PC-9 (cell line): ENCODE measurements at regions not wholly inside any gene's neighbourhood (a gene's known extent, or its start where the extent isn't known, plus 50 kb on each side); places are given as distances from the start of the nearest gene placed in this dataset.

ENCODE experiments used
- BruUV-seq: library from RNA; stranded (reverse); fragments of 400-500 nt; replicated peaks from 2 replicates; lab custom pipeline; 2021; lab: Mats Ljungman, UMichigan
- CTCF ChIA-PET: fragments of 300-600 bp; sonication (Branson Sonifier 250); formaldehyde crosslinking; loops from one replicate; lab custom pipeline; 2022; ENCODE audit warnings: antibody characterized with exemption; lab: Charles Lee
- POLR2A ChIA-PET: fragments of 300-600 bp; sonication (Branson Sonifier 250); formaldehyde crosslinking; loops from one replicate; lab custom pipeline; 2022; ENCODE audit warnings: antibody characterized with exemption; ENCODE audit not compliant: unreplicated experiment; lab: Charles Lee
- DNase-seq, 2 experiments: peaks; one replicate each; pipeline versions ENCODE4 v3.0.0 to v3.0.0-alpha.2; 2015 to 2022; ENCODE audit warnings: mixed read lengths in 1 of 2
- H2AFZ ChIP-seq: fragments of 200-600 bp; sonication (generic); 2 replicates; pipeline ENCODE4 v1.8.1; 2017; ENCODE audit warnings: antibody characterized with exemption
- H3F3A ChIP-seq: fragments of 200-600 bp; sonication (generic); 2 replicates; pipeline ENCODE4 v1.8.1; 2017; ENCODE audit warnings: antibody characterized with exemption, mild to moderate bottlenecking, low read depth; ENCODE audit not compliant: insufficient read depth
- H3K27ac ChIP-seq: fragments of 200-600 bp; sonication (generic); 2 replicates; pipeline ENCODE4 v1.6.1; 2016; ENCODE audit warnings: mixed run types
- H3K27me3 ChIP-seq: fragments of 200-600 bp; sonication (generic); 2 replicates; pipeline ENCODE4 v1.6.1; 2016; ENCODE audit warnings: low read depth, mixed run types; ENCODE audit not compliant: insufficient read depth
- H3K36me3 ChIP-seq: fragments of 200-600 bp; sonication (generic); 2 replicates; pipeline ENCODE4 v1.6.1; 2016; ENCODE audit warnings: low read depth, mixed run types
- H3K4me1 ChIP-seq: fragments of 200-600 bp; sonication (generic); replicated peaks from 2 replicates; pipeline ENCODE4 v1.6.1; 2016; ENCODE audit warnings: mixed run types; ENCODE audit not compliant: insufficient read depth
- H3K4me2 ChIP-seq: fragments of 200-600 bp; sonication (generic); 2 replicates; pipeline ENCODE4 v1.6.1; 2017; ENCODE audit warnings: mixed run types
- H3K4me3 ChIP-seq: fragments of 200-600 bp; sonication (generic); 2 replicates; pipeline ENCODE4 v1.6.1; 2016; ENCODE audit warnings: mixed run types
- H3K79me2 ChIP-seq: fragments of 200-600 bp; sonication (generic); 2 replicates; pipeline ENCODE4 v1.6.1; 2017; ENCODE audit warnings: low read depth, mixed run types
- H3K9me2 ChIP-seq: fragments of 200-600 bp; sonication (generic); 2 replicates; pipeline ENCODE4 v1.8.1; 2017; ENCODE audit warnings: mild to moderate bottlenecking; ENCODE audit not compliant: insufficient read depth
- H3K9me3 ChIP-seq: fragments of 200-600 bp; sonication (generic); 2 replicates; pipeline ENCODE4 v1.8.1; 2016; ENCODE audit warnings: low read depth; ENCODE audit not compliant: insufficient read depth
- H4K20me1 ChIP-seq: fragments of 200-600 bp; sonication (generic); 2 replicates; pipeline ENCODE4 v1.8.1; 2017; ENCODE audit not compliant: insufficient read depth
- EZH2 ChIP-seq: fragments of 200-600 bp; sonication (generic); IDR thresholded peaks from 2 replicates; pipeline ENCODE4 v1.8.0; 2017; ENCODE audit warnings: antibody characterized with exemption, low read depth
- intact Hi-C: fragments of 100-400 bp; cut with micrococcal nuclease; formaldehyde crosslinking; loops from one replicate; pipeline ENCODE4 v1.10.0; 2022; ENCODE audit not compliant: unreplicated experiment
- TF ChIP-seq, protein P1 (sequence below): fragments of 200-600 bp; sonication (generic); conservative IDR thresholded peaks from 2 replicates; pipeline ENCODE4 v1.6.1; 2017; ENCODE audit warnings: mixed run types, antibody characterized with exemption, mild to moderate bottlenecking, moderate library complexity

DNA sequence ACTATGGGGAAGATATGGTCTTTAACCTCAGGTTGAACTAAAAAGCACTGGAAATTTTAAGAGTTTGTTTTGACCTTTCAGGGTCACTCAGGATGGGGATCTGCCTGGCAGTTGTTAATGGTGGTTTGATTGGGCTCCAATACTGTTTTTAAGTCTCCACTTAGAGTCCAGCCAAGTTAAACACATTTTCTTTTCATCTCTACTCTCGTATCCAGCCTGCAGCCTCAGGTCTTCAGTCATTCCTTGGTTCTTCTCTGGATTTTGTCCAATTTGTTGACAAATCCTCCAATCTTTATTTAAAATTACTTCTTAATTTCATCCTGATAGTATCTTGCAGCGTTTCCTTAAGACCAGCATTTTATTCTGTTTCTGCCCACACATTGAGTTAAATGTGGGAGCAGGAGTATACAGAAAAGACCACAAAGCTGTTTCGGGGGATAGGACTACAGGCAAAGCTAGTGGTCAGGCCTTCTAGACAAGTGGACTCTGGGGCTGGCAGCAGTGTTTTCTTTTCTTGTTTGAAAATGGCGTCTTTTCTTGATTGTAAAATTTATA, 133.2 kb upstream of the INHBA start:
- TF ChIP-seq, protein P1, sequence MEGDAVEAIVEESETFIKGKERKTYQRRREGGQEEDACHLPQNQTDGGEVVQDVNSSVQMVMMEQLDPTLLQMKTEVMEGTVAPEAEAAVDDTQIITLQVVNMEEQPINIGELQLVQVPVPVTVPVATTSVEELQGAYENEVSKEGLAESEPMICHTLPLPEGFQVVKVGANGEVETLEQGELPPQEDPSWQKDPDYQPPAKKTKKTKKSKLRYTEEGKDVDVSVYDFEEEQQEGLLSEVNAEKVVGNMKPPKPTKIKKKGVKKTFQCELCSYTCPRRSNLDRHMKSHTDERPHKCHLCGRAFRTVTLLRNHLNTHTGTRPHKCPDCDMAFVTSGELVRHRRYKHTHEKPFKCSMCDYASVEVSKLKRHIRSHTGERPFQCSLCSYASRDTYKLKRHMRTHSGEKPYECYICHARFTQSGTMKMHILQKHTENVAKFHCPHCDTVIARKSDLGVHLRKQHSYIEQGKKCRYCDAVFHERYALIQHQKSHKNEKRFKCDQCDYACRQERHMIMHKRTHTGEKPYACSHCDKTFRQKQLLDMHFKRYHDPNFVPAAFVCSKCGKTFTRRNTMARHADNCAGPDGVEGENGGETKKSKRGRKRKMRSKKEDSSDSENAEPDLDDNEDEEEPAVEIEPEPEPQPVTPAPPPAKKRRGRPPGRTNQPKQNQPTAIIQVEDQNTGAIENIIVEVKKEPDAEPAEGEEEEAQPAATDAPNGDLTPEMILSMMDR = no peak
- no peak for TF ChIP-seq EZH2
- H3F3A ChIP-seq = no peaks in the 10 kb centered on the region
- H3K9me3 ChIP-seq = no peaks in the 10 kb centered on the region
- no peak overlapping the region for H3K4me2 ChIP-seq
- H3K4me3 ChIP-seq = no peak overlapping the region
- no peaks in the 10 kb centered on the region for H3K27me3 ChIP-seq
- intact Hi-C loops = no loop called here
- ChIA-PET POLR2A (no interaction called here), CTCF (no interaction called here)
- no peaks in the 10 kb centered on the region for H4K20me1 ChIP-seq
- no peak for DNase-seq
- no peaks in the 10 kb centered on the region for H3K4me1 ChIP-seq
- H3K9me2 ChIP-seq = no peaks in the 10 kb centered on the region; the same call in 1 of the 2 replicates
- H3K79me2 ChIP-seq = no peaks in the 10 kb centered on the region
- no TSS peak for BruUV-seq
- no peak overlapping the region for H3K27ac ChIP-seq
- no peaks in the 10 kb centered on the region for H3K36me3 ChIP-seq
- H2AFZ ChIP-seq = no peak overlapping the region

GRCh38 chr7:41834805-41835694, 132.2 kb upstream of the INHBA start:
- Histone ChIP-seq H3K27me3 (no peaks in the 10 kb centered on the region), H3K9me3 (no peaks in the 10 kb centered on the region), H3F3A (no peaks in the 10 kb centered on the region), H3K4me3 (no peak overlapping the region), H3K9me2 (no peaks in the 10 kb centered on the region; the same call in 1 of the 2 replicates), H3K27ac (no peak overlapping the region), H3K4me2 (no peak overlapping the region), H2AFZ (no peak overlapping the region), H3K79me2 (no peaks in the 10 kb centered on the region), H3K4me1 (no peaks in the 10 kb centered on the region), H4K20me1 (no peaks in the 10 kb centered on the region), H3K36me3 (no peaks in the 10 kb centered on the region)
- no peak for TF ChIP-seq EZH2
- TF ChIP-seq, protein P1 = no peak
- DNase-seq = no peak
- POLR2A ChIA-PET = no interaction called here
- intact Hi-C loops = no loop called here
- CTCF ChIA-PET = no interaction called here
- no TSS peak for BruUV-seq

DNA sequence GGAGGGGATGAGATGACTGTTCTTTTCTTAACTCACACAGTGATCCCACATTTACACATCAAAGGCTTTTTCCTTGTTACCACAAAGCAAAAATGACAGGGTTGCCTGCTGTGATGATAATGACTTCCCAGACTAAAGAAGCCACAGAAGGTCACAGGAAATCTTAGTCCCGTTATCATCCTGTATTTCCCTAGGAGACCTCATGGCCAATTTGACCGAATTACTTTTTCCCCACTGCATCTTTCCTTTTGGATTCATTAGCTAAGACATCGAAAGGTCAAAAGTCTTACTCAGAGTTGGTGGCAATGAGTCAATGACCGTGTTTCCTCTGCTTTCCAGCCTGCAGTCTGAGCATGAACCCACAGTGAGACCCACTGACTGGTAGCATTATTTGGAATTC, 130.1 kb upstream of the INHBA start:
- Histone ChIP-seq H3K36me3 (no peaks in the 10 kb centered on the region), H3K4me2 (no peak overlapping the region), H3K27ac (no peak overlapping the region), H3K27me3 (no peaks in the 10 kb centered on the region), H2AFZ (no peak overlapping the region), H3F3A (no peaks in the 10 kb centered on the region), H3K4me1 (no peaks in the 10 kb centered on the region), H3K9me2 (no peaks in the 10 kb centered on the region), H3K4me3 (no peak overlapping the region), H4K20me1 (no peaks in the 10 kb centered on the region), H3K79me2 (no peaks in the 10 kb centered on the region), H3K9me3 (no peaks in the 10 kb centered on the region)
- ChIA-PET POLR2A (no interaction called here), CTCF (no interaction called here)
- no TSS peak for BruUV-seq
- TF ChIP-seq, protein P1 = no peak
- TF ChIP-seq EZH2 = no peak
- intact Hi-C loops = no loop called here
- no peak for DNase-seq
